Umbilical cord (tissue), 1 donor: ENCODE measurements at regions not wholly inside any gene's neighbourhood (a gene's known extent, or its start where the extent isn't known, plus 50 kb on each side); places are given as distances from the start of the nearest gene placed in this dataset.
"Not testable (repeated sequence)": the region's sequence is repeated elsewhere in the genome, so short reads cannot be mapped to it uniquely, and the experiment has no call there.

ENCODE experiments used
- DNase-seq: peaks from one replicate; pipeline ENCODE4 v3.0.0-alpha.2; 2015; ENCODE audit warnings: low spot score

DNA sequence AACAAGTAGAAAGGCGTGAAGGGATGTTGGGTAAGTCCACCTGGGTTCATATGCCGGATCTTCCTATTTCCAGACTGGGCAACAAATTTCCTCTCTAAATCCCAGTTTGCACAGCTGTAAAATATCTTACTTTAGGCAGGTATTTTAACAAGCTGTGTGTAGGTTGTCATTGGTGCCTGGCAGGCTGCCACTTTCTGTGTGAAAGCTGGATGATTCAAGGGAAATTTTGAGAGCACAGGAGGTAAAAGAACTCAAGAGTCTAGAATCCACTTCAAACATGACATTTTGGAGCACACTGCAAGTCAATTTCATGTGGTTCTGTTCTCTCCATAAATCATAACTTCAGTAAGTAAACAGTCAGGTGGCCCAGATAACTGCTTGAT is 817.4 kb upstream of the AMELY start:
- no peak for DNase-seq

DNA sequence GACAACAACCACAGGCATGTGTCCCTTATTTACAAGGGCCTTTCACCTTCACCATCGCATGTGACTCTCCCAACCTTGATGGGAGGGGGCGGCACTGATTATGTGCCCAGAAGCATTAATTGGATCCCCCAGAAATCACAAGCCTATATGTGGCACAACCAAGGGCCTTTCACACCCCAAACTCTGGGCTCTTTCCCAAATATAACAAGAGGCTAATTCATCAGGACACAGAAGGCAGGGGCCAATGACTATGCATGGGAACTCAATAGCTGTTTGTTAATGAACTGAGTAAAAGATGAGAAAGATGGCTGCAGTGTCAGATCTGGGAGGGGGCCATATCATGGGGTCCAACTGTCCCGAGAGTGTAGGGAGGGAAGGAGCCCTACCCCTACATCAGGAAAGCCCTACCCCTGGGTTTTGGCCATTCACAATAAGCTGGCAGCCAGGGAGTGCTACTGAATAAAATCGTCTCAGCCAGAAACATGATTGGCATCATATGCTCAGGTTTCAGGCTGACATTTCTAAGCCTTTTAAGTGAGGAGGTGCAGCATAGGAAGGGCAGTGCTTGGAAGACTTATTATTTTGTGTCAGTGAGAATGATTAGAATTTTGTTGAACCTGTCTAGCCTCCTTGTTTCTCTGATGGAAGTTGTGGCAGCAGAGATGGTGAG is 814.4 kb upstream of the AMELY start:
- no peak for DNase-seq

- peak; percentile 20 for DNase-seq
These were observed 812.6 kb upstream of the AMELY start for GRCh38 chrY:7723991-7724632.

DNA sequence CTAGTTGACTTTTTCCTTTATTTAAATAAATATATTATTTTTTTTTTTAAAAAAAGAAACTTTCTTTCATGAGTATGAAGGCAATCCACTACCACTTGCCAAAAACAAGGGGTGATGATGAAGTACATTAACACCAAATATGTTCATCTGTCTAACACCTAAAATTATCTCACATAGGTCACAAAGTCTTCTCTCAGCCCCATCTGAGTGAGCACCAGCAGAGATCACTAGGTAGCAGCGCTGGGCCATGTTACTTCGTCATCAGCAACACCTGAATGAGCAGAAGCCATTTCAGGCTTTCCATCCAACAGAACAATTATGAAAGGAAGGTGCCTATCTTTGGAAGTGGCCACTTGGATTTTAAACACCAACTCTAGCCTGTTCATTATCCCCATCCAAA is 811.6 kb upstream of the AMELY start:
- no peak for DNase-seq

DNA sequence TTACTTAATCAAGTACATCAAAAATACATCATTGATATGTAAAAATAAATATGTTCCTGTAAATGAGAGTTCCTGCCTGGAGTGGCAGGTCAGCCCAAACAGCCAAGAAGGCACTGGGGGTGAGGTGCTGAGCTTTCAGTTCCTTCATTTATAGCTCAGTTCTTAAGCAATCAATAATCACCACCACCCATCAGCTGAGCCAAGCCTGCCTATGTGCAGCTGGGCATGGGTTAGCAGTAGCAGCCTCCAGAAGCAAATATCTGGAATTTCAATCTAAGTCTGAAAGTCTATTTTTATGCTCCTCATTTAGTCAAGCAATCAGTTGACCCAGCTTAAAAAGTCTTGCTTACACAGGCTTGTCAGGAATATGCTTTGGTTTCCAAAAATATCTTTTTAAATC is 811.0 kb upstream of the AMELY start:
- no peak for DNase-seq

GRCh38 chrY:7720974-7721373 is 809.4 kb upstream of the AMELY start:
- no peak for DNase-seq

DNA sequence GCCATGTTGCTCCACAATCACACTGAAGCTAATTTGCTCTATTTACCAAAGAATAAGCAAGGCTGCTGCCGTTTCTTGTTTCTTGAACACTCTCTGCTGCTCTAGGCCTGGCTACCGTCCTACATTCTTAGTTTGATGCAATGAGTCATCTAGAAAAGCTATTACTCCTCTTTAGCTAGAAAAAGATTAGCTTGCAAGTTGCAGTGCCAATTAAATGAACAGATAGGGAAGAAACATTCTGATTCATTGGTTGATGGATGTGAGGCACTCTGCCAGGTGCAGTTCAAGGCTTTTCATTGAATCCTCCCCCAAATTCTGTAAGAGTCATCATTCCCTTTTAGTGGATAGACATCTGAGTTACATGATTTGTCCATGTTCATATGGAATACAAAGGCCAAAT is 807.7 kb upstream of the AMELY start:
- peak; percentile 79 for DNase-seq

- no peak for DNase-seq
These were observed 807.1 kb upstream of the AMELY start for GRCh38 chrY:7718626-7719025.

DNA sequence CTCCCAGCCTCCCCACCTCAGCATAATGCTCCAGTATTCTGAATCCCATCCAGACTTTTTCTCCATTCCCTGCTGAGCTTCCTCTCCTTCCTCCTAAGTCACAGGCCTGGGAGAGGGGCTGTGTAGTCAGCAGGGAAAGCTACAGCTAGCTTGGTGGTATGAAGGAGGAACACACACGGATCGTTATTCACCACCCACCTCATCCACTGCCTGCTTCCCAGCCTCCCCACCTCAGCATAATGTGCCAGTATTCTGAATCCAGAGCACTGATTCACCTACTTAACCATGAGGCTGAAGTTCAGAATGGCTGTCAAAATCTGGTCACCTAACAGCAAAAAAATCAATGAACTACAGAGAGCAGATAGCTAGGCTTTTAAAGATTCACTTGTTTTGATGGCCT is 806.6 kb upstream of the AMELY start:
- DNase-seq, result no peak

- DNase-seq, result peak; percentile 23
These were observed 802.9 kb upstream of the AMELY start for GRCh38 chrY:7714426-7714825.

DNA sequence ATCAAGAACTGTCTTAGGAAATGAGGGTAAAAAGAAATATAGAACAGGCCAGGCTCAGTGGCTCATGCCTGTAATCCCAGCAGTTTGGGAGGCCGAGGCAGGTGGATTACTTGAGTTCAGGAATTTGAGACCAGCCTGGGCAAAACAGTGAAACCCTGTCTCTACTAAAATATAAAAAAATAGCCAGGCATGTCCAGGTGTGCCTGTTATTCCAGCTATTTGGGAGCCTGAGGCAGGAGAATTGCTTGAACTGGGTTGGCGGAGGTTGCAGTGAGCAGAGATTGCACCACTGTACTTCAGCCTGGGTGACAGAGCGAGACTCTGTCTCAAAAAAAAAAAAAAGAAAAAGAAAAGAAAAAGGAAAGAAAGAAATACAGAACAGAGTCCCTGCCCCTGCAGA is 802.2 kb upstream of the AMELY start:
- DNase-seq, result not testable (repeated sequence)

DNA sequence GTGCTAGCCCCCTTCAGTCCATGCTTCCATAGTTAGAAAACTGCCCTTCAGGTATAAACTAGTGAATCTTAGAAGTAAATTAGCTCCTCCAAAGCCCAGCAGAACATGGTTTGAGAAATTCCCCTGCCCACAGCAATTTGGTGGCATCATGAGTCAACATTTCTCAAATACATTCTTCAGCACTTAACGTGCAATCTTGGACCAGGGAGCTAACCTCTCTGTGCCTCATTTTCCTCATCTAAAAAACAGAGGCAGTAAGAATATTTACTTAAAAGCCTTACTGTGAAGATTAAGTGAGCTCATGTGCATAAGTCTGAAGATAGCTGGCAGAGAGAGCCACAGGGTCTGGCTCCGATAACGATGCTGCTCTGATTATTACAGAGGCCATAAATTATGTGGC is 800.7 kb upstream of the AMELY start:
- DNase-seq, result peak; percentile 57

DNA sequence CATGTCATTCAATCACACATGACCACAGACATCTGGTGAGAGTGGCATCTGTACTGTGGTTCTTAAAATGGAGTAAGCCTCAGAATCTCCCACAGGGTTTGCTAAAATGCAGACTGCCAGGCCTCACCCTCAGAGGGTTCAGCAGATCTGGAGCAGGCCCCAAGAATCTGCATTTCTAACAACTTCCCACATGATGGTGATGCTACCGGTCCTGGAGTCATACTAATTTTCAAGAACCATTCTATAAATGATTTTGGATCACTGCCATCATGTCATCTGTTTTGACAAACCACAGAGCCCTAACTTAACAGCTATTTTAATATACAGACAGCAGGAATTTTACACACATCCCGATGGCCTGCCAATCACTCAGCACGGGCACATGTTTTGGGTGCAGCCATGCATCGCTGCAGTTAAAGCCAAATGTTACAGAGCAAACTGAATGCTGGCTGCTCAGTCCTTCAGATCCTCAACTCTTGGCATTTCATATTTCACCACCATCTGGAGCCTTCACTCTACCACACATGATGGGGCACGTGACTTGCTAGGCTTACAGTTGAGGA is 792.1 kb upstream of the AMELY start:
- DNase-seq, result no peak

- DNase-seq, result no peak
These were observed 790.9 kb upstream of the AMELY start for GRCh38 chrY:7702481-7702880.

- DNase-seq, result no peak
These were observed 790.1 kb upstream of the AMELY start for GRCh38 chrY:7701676-7702075.

GRCh38 chrY:7697506-7697905 is 786.0 kb upstream of the AMELY start:
- no peak for DNase-seq

DNA sequence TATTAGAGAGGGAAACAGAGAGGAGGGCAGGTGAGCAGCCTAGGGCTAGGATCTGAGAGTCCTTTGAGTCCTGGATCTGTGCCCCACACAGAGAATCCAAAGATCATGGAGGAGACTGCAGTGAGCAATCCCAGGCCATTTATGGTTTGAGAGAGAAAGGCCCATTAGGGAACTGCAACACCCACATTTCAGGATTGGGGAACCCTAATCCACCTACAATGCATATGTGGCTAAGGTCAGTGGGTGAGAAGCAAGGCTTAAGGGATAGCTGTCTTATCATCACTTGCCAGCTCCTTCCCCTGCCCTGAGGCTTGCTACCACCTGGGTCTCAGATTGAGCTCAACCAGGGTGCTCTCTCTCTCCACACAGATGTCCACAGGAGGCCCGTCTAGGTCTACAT is 781.1 kb upstream of the AMELY start:
- no peak for DNase-seq

DNA sequence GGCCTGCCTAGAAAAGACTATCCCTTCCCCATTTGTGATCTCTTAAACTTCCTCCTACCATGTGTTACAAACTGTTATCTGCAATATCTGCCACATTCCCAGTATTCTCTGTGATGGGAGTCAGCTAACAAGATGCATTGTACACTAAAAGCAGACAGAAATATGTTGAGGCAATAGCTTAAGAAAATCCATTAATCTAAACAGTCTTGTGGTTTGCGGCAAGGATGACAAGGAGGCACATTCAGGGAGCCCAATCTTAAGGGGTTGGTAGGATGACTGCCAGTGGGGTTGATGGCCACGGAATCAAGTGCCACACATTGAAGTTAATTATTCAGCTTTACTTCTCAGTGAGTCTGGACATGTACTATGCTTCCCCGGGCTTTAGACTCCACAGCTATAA is 775.5 kb upstream of the AMELY start:
- peak; percentile 46 for DNase-seq

- no peak for DNase-seq
These were observed 773.0 kb upstream of the AMELY start for GRCh38 chrY:7684546-7684945.

GRCh38 chrY:7682386-7682785 is 770.8 kb upstream of the AMELY start:
- no peak for DNase-seq

GRCh38 chrY:7681426-7681825 is 769.9 kb upstream of the AMELY start:
- DNase-seq, result no peak

- no peak for DNase-seq
These were observed 762.9 kb upstream of the AMELY start for GRCh38 chrY:7674465-7674864.

DNA sequence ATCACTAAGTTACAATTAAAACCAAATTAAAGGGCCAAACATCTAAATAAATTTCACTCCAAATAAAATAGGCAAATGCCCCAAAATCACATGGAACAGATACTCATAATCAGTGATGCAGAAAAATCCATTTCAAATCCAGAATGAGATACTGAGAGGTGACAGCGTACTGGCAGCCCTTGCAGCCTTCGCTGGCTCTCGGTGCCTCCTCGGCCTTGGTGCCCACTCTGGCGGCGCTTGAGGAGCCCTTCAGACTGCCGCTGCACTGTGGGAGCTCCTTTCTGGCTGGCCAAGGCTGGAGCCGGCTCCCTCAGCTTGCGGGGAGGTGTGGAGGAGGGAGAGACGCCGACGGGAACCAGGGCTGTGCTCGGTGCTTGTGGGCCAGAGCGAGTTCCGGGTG is 761.2 kb upstream of the AMELY start:
- no peak for DNase-seq

- DNase-seq, result no peak
These were observed 751.7 kb upstream of the AMELY start for GRCh38 chrY:7663261-7663660.
